HG03558 (cell line): ENCODE measurements at regions not wholly inside any gene's neighbourhood (a gene's known extent, or its start where the extent isn't known, plus 50 kb on each side); places are given as distances from the start of the nearest gene placed in this dataset.

Source experiments
- ATAC-seq: cut with Tn5 transposase; IDR thresholded peaks from one replicate; pipeline ENCODE4 v1.9.1; 2021; ENCODE audit warnings: moderate number of reproducible peaks; ENCODE audit not compliant: unreplicated experiment; ENCODE audit errors: extremely low read depth

- ATAC-seq = no peak
These were observed 363.1 kb upstream of the OR4E1 start for GRCh38 chr14:22036541-22037239.

- ATAC-seq = no peak
These were observed 352.9 kb upstream of the OR4E1 start for GRCh38 chr14:22026527-22026926.

DNA sequence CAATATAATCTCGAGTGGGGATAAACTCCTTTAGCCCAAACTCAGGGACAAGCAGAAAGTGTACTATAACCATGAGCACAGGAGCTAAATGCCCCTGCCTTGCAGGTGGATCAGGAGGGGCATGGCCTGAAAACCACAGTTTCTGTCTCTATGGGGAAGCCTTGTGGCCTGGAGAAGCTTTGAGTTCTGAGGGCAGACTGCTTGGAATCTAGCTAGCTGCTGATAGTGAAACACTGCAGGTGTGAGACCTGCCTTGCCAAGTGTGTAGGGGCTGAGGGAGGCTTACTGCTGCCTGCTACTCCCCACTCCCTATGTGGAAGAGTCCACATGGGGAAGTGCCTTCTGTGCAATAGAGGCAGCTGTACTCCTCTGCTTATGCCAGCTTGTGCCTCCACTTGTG lies 352.3 kb upstream of the OR4E1 start:
- no peak for ATAC-seq

DNA sequence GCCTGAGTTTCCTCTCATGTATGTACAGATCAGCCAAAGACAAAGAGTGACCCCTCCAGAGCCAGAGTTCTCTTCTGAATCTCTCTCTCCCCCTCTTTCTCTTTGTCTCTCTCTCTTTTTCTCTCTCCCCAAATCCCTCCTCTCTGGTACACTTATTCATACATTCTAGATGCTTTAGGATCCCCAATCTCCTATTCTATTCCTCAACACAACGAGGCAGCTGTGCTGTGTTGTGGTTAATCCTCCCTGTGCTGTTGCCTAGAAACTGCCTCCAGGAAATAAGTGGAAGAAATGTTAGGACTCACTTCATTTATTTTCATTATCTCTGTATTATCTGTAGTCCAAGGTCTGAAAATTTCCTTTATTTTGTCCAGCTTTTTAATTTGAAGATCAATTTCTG lies 350.5 kb upstream of the OR4E1 start:
- ATAC-seq = no peak

- no peak for ATAC-seq
These were observed 345.3 kb upstream of the OR4E1 start for GRCh38 chr14:22018890-22019289.

- ATAC-seq = no peak
These were observed 338.8 kb upstream of the OR4E1 start for GRCh38 chr14:22012452-22012851.

GRCh38 chr14:22011253-22011642 lies 337.6 kb upstream of the OR4E1 start:
- no peak for ATAC-seq

DNA sequence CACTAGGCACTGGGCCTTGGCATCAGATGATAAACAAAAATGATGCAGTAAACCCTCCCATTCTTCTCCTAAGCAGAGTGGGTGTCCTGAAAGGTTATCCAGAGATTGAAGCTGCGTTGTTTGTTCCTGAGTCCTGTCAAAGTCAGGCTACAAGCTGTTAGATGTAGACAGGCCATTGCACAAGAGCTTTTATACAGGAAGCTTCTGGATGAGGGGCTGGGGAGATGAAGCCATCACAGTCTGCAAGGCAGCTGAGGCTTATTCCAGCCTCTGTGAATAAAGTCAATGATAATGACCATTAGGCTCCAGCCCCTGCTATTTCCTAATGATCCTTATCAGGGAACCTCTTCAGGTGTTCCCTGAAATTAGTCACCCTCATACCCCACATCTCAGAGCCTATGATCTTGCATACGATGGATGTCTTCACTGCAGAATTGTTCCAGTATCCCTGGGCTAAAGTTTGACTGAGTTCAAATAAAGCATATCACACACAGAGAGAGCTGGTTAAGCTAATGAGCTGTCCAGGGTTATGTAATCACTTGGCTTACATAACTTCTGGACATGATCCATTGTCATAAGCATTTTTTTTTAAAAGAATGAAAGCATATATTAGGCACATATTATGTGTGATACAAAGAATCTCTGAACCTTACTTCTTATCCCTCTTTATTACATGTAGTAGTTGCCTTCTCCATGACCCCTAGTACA lies 337.1 kb upstream of the OR4E1 start:
- no peak for ATAC-seq

GRCh38 chr14:22008766-22009165 lies 335.1 kb upstream of the OR4E1 start:
- no peak for ATAC-seq

DNA sequence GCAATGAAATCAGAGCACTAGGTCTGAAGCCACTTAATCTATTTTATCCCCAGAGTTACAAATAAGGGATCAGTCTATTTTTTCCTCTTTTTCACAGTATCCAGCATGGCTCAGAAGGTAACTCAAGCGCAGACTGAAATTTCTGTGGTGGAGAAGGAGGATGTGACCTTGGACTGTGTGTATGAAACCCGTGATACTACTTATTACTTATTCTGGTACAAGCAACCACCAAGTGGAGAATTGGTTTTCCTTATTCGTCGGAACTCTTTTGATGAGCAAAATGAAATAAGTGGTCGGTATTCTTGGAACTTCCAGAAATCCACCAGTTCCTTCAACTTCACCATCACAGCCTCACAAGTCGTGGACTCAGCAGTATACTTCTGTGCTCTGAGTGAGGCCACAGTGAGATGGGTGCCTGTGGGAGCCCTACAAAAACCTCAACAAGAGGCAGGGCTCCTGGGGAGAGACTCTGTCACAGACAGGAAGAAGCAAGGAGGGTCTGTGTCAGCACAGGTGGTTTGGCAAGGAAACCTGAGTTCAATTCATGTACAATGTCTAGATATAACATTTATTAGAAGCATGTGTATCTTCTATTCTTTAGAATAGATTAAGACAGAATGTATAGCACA lies 334.3 kb upstream of the OR4E1 start:
- no peak for ATAC-seq

DNA sequence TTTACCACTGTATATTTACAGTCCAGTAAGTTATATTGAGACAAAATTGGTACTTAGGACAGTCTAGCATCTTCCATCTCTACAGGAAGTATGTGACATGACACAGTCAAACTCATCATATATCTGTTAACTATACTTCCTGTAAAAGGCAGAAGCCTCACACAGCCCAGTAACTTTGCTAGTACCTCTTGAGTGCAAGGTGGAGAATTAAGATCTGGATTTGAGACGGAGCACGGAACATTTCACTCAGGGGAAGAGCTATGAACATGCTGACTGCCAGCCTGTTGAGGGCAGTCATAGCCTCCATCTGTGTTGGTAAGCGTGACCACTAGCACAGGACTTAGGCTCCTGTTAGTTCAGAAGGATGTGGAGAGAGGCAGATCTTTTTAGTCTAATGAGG lies 333.7 kb upstream of the OR4E1 start:
- ATAC-seq = no peak

DNA sequence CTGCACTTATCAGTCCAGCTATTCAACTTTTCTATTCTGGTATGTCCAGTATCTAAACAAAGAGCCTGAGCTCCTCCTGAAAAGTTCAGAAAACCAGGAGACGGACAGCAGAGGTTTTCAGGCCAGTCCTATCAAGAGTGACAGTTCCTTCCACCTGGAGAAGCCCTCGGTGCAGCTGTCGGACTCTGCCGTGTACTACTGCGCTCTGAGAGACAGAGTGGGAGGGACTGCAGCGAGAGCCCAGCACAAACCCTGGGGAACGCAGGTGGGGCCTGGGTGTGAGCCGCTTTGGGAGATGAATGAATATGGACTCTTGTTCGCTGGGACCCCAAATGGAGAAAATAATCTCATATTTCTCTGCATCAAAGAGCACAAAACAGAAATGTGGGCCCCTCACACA lies 329.8 kb upstream of the OR4E1 start:
- ATAC-seq = no peak

- no peak for ATAC-seq
These were observed 329.3 kb upstream of the OR4E1 start for GRCh38 chr14:22002860-22003284.

- ATAC-seq = no peak
These were observed 325.8 kb upstream of the OR4E1 start for GRCh38 chr14:21999402-21999801.

DNA sequence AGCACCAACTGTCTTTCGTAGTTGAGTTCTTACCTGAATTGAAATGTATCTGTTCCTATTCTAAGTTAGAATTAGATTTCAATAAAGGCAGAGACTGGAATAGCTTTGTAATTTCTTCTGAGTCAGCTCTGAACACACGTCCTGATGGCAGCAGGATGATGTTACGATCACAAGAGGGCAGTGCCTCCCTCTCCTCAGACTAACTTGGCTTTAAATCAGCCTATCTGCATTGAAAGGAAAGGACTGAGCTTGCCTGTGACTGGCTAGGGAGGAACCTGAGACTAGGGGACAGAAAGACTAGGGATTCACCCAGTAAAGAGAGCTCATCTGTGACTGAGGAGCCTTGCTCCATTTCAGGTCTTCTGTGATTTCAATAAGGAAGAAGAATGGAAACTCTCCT lies 323.7 kb upstream of the OR4E1 start:
- ATAC-seq = no peak

DNA sequence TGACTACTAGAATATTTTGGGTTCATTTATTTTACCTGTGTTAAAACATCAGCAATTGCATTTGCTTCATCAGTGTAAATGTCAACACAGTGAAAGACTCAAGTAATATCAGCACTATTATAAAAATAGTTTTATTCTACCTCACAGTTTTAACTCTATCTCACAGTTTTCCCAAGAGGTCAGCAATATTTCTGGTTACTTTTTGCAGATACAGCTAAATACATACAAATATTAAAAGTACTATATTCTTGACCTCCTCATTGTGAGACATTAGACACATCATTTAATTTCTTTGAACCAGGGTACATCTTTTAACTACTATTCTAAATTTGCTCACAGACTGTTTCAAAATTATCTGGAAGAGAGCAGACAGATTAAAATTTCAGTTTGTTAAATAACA lies 321.7 kb upstream of the OR4E1 start:
- ATAC-seq = no peak

- no peak for ATAC-seq
These were observed 320.2 kb upstream of the OR4E1 start for GRCh38 chr14:21993837-21994236.

DNA sequence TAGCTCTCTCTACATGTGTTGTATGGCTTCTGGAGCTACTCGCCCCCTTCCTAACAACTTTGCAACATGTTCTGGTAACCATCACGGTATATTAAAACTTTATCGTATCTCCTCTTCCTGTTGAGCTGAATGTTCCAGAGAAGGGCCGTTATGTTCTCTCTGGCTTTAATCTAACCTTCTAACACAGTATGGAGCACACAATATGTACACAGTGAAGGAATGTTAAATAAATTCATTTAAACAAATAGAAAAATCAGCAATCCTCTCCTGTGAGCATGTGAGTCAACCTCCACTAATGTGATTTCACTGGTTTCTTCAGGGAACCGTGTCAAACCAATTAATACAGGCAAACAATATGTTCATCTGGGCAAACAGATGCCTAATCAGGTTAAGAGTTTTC lies 319.5 kb upstream of the OR4E1 start:
- ATAC-seq = no peak

DNA sequence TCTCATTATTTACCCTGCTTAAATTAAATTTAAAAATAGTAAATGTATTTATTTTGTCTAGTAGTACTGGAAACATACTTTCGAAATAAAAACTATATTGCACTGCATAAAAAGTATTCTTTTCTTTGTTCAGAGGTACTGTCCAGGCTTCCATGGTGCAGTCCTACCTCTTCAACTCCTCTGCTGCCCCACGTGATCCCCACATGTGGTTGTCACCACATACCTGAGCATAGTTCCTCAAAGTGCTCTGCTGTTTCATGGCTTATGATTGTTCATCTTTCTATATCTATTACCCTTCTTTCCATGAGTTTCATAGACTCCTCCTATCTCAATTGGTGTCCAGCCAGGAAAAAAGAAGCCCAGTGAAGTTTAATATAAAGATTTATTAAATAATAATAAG lies 317.5 kb upstream of the OR4E1 start:
- no peak for ATAC-seq

GRCh38 chr14:21990116-21990515 lies 316.5 kb upstream of the OR4E1 start:
- no peak for ATAC-seq

GRCh38 chr14:21989090-21989489 lies 315.5 kb upstream of the OR4E1 start:
- ATAC-seq = no peak

GRCh38 chr14:21988413-21988812 lies 314.8 kb upstream of the OR4E1 start:
- no peak for ATAC-seq
